ENCODE measurements at regions not wholly inside any gene's neighbourhood (a gene's known extent, or its start where the extent isn't known, plus 50 kb on each side); places are given as distances from the start of the nearest gene placed in this dataset.

DNA sequence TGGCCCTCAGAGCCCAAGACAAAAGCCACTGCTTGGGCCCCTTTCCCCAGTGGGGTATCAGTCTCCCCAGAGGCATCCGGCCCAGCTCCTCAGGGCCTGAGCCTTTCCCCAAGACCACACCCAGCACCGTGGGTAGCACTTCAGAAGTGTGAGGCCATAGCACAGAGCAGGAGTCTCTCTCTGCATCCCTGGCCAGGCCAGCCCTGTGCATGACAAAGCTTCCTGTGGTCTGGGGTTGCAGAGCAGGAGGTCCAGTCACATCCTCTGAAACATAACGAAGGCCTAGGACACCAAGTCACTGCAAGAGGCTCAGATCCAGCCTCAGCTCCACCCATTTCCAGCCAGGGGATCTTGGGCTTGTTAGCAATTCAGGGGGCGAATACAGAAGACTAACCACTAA, 56.8 kb upstream of the ZNF423 start:
- TF ChIP-seq, protein P1, sequence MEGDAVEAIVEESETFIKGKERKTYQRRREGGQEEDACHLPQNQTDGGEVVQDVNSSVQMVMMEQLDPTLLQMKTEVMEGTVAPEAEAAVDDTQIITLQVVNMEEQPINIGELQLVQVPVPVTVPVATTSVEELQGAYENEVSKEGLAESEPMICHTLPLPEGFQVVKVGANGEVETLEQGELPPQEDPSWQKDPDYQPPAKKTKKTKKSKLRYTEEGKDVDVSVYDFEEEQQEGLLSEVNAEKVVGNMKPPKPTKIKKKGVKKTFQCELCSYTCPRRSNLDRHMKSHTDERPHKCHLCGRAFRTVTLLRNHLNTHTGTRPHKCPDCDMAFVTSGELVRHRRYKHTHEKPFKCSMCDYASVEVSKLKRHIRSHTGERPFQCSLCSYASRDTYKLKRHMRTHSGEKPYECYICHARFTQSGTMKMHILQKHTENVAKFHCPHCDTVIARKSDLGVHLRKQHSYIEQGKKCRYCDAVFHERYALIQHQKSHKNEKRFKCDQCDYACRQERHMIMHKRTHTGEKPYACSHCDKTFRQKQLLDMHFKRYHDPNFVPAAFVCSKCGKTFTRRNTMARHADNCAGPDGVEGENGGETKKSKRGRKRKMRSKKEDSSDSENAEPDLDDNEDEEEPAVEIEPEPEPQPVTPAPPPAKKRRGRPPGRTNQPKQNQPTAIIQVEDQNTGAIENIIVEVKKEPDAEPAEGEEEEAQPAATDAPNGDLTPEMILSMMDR (IDR thresholded peaks at IDR 0.05) = no peak
- TF ChIP-seq ZFX (IDR thresholded peaks at IDR 0.05; ENCODE audit: borderline replicate concordance) = no peak
